Lower lobe of right lung (tissue), 2 donors: ENCODE measurements at regions not wholly inside any gene's neighbourhood (a gene's known extent, or its start where the extent isn't known, plus 50 kb on each side); places are given as distances from the start of the nearest gene placed in this dataset.
A peak's percentile ranks its signal among the peaks of the same experiment; 100 is the strongest.

Experiments used
- ATAC-seq, 2 donors: fragments of 200-7000 bp; cut with Tn5 transposase; one replicate each; pipeline ENCODE4 v1.9.1; 2020 to 2022; ENCODE audit warnings: mild to moderate bottlenecking in 2 of 2, moderate library complexity in 2 of 2
- DNase-seq: peaks from one replicate; pipeline ENCODE4 v3.0.0-alpha.2; 2020
- H3K27ac ChIP-seq: fragments of 200-600 bp; one replicate; pipeline ENCODE4 v1.8.0; 2022
- H3K27me3 ChIP-seq: fragments of 200-600 bp; one replicate; pipeline ENCODE4 v1.8.0; 2022; ENCODE audit warnings: low read depth
- H3K36me3 ChIP-seq: fragments of 200-600 bp; one replicate; pipeline ENCODE4 v1.8.0; 2022; ENCODE audit warnings: mild to moderate bottlenecking
- H3K4me1 ChIP-seq: fragments of 200-600 bp; one replicate; pipeline ENCODE4 v1.8.0; 2022
- H3K4me3 ChIP-seq: fragments of 200-600 bp; one replicate; pipeline ENCODE4 v1.8.0; 2022; ENCODE audit warnings: mild to moderate bottlenecking
- H3K9me3 ChIP-seq: fragments of 200-600 bp; one replicate; pipeline ENCODE4 v1.8.0; 2022
- intact Hi-C: fragments of 100-400 bp; cut with DNase I; formaldehyde crosslinking; loops from one replicate; pipeline ENCODE4 v1.11.0; 2022
- TF ChIP-seq, protein P1 (sequence below): fragments of 200-600 bp; IDR thresholded peaks from one replicate; pipeline ENCODE4 v1.8.0; 2022; ENCODE audit warnings: antibody characterized with exemption, mild to moderate bottlenecking
- donor health status: DM: no; HTN: yes; CAD: no; lungs with severe emphysema.

GRCh38 chr6:164887660-164888059 lies 421.7 kb downstream of the C6orf118 start:
- intact Hi-C loops: no loop called here
- Histone ChIP-seq H3K36me3 (no peaks in the 10 kb centered on the region), H3K27ac (no peak overlapping the region), H3K9me3 (no peaks in the 10 kb centered on the region), H3K27me3 (no peaks in the 10 kb centered on the region), H3K4me3 (no peak overlapping the region), H3K4me1 (no peaks in the 10 kb centered on the region)
- ATAC-seq: no peak
- no peak for DNase-seq
- TF ChIP-seq, protein P1, sequence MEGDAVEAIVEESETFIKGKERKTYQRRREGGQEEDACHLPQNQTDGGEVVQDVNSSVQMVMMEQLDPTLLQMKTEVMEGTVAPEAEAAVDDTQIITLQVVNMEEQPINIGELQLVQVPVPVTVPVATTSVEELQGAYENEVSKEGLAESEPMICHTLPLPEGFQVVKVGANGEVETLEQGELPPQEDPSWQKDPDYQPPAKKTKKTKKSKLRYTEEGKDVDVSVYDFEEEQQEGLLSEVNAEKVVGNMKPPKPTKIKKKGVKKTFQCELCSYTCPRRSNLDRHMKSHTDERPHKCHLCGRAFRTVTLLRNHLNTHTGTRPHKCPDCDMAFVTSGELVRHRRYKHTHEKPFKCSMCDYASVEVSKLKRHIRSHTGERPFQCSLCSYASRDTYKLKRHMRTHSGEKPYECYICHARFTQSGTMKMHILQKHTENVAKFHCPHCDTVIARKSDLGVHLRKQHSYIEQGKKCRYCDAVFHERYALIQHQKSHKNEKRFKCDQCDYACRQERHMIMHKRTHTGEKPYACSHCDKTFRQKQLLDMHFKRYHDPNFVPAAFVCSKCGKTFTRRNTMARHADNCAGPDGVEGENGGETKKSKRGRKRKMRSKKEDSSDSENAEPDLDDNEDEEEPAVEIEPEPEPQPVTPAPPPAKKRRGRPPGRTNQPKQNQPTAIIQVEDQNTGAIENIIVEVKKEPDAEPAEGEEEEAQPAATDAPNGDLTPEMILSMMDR: no peak

GRCh38 chr6:164882236-164882635 lies 427.2 kb downstream of the C6orf118 start:
- TF ChIP-seq, protein P1: no peak
- no peaks in the 10 kb centered on the region for H3K27me3 ChIP-seq
- no peak overlapping the region for H3K4me3 ChIP-seq

DNA sequence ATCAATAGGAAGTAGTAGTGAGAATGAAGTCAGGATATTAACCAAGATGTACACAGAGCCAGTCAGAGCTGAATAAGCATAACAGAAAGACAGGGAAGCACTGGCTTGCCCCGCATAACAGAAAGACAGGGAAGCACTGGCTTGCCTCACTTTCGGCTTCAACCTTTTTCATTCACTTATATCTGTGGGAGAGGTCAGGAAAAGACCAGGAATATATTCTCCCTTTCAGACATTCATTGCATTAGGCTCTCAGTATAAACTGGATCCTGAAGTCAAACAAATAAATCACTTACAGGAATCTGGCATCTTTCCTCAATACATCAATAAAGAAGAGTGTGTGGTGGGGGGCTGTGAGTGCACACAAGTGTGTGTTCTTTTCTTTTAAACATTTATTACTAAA lies 437.6 kb downstream of the C6orf118 start:
- H3K27me3 ChIP-seq: no peaks in the 10 kb centered on the region
- ATAC-seq (no peak), DNase-seq (no peak)
- H3K36me3 ChIP-seq: no peaks in the 10 kb centered on the region
- no peaks in the 10 kb centered on the region for H3K9me3 ChIP-seq
- TF ChIP-seq, protein P1: no peak
- no peak overlapping the region for H3K4me3 ChIP-seq
- intact Hi-C loops: no loop called here
- H3K4me1 ChIP-seq: no peaks in the 10 kb centered on the region
- no peak overlapping the region for H3K27ac ChIP-seq

More at GRCh38 chr6:164882236-164882635, 427.2 kb downstream of the C6orf118 start:
- Histone ChIP-seq H3K9me3 (no peaks in the 10 kb centered on the region), H3K36me3 (no peaks in the 10 kb centered on the region), H3K27ac (no peak overlapping the region), H3K4me1 (no peaks in the 10 kb centered on the region)
- no peak for DNase-seq
- intact Hi-C loops: no loop called here
- no peak for ATAC-seq

DNA sequence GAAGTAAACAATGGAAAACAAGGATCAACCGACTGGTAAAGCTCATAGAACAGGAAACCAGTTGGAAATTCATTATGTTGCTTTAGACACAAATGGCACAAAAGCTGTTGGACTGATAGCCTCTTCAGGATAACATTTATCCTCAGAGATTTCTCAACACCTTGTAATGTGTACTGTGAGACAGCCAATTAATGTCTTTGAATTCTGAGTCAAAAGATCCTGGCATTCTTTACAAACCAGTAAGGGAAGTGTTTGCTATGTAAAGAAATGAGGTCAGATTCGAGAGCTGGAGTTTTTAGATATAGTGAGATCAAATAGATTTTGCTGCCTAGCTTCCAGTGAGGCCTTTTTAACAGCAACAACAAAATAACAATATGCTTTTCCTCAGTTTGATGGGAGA lies 439.2 kb downstream of the C6orf118 start:
- DNase-seq: no peak
- Histone ChIP-seq H3K4me3 (no peak overlapping the region), H3K4me1 (no peaks in the 10 kb centered on the region), H3K9me3 (no peaks in the 10 kb centered on the region), H3K27me3 (no peaks in the 10 kb centered on the region), H3K27ac (no peak overlapping the region), H3K36me3 (no peaks in the 10 kb centered on the region)
- intact Hi-C loops: no loop called here
- peak; percentile 58 to 73 for ATAC-seq
- TF ChIP-seq, protein P1: no peak

DNA sequence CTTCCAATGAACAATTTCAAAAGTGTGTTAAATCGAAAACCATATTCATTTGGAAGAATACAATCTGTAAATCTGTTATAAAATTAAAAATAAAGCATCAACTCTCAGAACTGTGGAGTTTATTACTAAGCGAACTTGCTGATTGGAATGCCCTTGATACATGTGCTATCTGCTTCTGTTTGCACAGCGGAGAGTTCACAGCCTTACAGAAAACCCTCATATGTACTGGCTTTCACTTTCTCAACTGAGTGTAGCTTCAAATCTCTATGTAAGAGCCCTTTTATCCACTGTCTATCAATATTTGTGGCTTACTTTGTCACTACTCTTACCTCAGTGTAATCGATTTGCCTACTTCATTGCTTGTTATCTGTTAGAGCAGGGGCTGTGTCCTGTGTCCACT lies 447.4 kb downstream of the C6orf118 start:
- H3K36me3 ChIP-seq: no peaks in the 10 kb centered on the region
- H3K4me3 ChIP-seq: no peak overlapping the region
- intact Hi-C loops: no loop called here
- no peak overlapping the region for H3K27ac ChIP-seq
- TF ChIP-seq, protein P1: no peak
- ATAC-seq: no peak
- H3K4me1 ChIP-seq: no peaks in the 10 kb centered on the region
- DNase-seq: no peak
- H3K27me3 ChIP-seq: no peaks in the 10 kb centered on the region
- H3K9me3 ChIP-seq: no peaks in the 10 kb centered on the region

GRCh38 chr6:164859816-164860215 lies 449.6 kb downstream of the C6orf118 start:
- no peak overlapping the region for H3K4me3 ChIP-seq
- TF ChIP-seq, protein P1: no peak
- H3K4me1 ChIP-seq: no peaks in the 10 kb centered on the region
- H3K27ac ChIP-seq: no peak overlapping the region
- no peaks in the 10 kb centered on the region for H3K36me3 ChIP-seq
- H3K27me3 ChIP-seq: no peaks in the 10 kb centered on the region
- intact Hi-C loops: no loop called here
- DNase-seq (no peak), ATAC-seq (no peak)
- H3K9me3 ChIP-seq: no peaks in the 10 kb centered on the region
